ENCODE measurements at regions not wholly inside any gene's neighbourhood (a gene's known extent, or its start where the extent isn't known, plus 50 kb on each side); places are given as distances from the start of the nearest gene placed in this dataset.

DNA sequence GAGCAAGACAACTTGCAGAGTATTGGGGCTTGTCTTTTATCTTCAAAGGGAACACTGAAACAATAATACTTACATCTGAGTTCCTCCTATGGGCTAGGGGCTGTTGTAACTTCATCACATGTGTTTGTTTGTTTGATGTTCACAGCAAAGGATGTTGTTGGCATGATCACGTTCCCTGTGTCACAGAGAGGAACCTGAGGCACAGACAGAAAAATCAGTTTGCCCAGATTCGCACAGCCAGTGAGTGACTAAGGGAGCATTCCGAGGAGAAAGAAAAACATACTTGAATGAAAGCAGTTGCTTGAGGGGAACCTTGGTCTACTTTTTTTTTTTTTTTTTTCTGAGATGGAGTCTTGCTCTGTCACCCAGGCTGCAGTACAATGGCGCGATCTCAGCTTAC is 87.2 kb upstream of the PFKP start:
- TF ChIP-seq, protein P1, sequence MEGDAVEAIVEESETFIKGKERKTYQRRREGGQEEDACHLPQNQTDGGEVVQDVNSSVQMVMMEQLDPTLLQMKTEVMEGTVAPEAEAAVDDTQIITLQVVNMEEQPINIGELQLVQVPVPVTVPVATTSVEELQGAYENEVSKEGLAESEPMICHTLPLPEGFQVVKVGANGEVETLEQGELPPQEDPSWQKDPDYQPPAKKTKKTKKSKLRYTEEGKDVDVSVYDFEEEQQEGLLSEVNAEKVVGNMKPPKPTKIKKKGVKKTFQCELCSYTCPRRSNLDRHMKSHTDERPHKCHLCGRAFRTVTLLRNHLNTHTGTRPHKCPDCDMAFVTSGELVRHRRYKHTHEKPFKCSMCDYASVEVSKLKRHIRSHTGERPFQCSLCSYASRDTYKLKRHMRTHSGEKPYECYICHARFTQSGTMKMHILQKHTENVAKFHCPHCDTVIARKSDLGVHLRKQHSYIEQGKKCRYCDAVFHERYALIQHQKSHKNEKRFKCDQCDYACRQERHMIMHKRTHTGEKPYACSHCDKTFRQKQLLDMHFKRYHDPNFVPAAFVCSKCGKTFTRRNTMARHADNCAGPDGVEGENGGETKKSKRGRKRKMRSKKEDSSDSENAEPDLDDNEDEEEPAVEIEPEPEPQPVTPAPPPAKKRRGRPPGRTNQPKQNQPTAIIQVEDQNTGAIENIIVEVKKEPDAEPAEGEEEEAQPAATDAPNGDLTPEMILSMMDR (IDR thresholded peaks at IDR 0.05): no peak
- TF ChIP-seq POLR2AphosphoS5 (IDR thresholded peaks at IDR 0.05; ENCODE audit: insufficient read depth in 1 of 2, low read depth in 1 of 2): no peak
